Skin of body (tissue), 1 donor: ENCODE measurements at regions not wholly inside any gene's neighbourhood (a gene's known extent, or its start where the extent isn't known, plus 50 kb on each side); places are given as distances from the start of the nearest gene placed in this dataset.
"Not testable (repeated sequence)": the region's sequence is repeated elsewhere in the genome, so short reads cannot be mapped to it uniquely, and the experiment has no call there.

Source experiments
- DNase-seq: peaks from one replicate; lab custom pipeline; 2025; lab: John Stamatoyannopoulos, UW

GRCh38 chr16:13336907-13337881 lies 435.8 kb downstream of the SHISA9 start:
- not testable (repeated sequence) for DNase-seq

GRCh38 chr16:13338044-13338443 lies 436.6 kb downstream of the SHISA9 start:
- no peak for DNase-seq

- no peak for DNase-seq
Measured at GRCh38 chr16:13342675-13343074, 441.3 kb downstream of the SHISA9 start.

GRCh38 chr16:13344001-13344400 lies 442.6 kb downstream of the SHISA9 start:
- DNase-seq = no peak

GRCh38 chr16:13348416-13348815 lies 447.0 kb downstream of the SHISA9 start:
- no peak for DNase-seq

- DNase-seq = no peak
Measured at GRCh38 chr16:13350000-13350399, 448.6 kb downstream of the SHISA9 start.

- no peak for DNase-seq
Measured at GRCh38 chr16:13351181-13351580, 449.8 kb downstream of the SHISA9 start.

GRCh38 chr16:13351601-13352217 lies 450.3 kb downstream of the SHISA9 start:
- no peak for DNase-seq

GRCh38 chr16:13352796-13353195 lies 451.4 kb downstream of the SHISA9 start:
- not testable (repeated sequence) for DNase-seq

- not testable (repeated sequence) for DNase-seq
Measured at GRCh38 chr16:13357842-13358241, 456.4 kb downstream of the SHISA9 start.

GRCh38 chr16:13359835-13360234 lies 458.4 kb downstream of the SHISA9 start:
- DNase-seq = no peak

- no peak for DNase-seq
Measured at GRCh38 chr16:13372421-13372820, 471.0 kb downstream of the SHISA9 start.

- DNase-seq = no peak
Measured at GRCh38 chr16:13376174-13376573, 474.8 kb downstream of the SHISA9 start.

- DNase-seq = no peak
Measured at GRCh38 chr16:13377143-13377542, 475.7 kb downstream of the SHISA9 start.

- no peak for DNase-seq
Measured at GRCh38 chr16:13378151-13378550, 476.8 kb downstream of the SHISA9 start.

- DNase-seq = no peak
Measured at GRCh38 chr16:13379266-13379665, 477.9 kb downstream of the SHISA9 start.

GRCh38 chr16:13385156-13386040 lies 484.0 kb downstream of the SHISA9 start:
- not testable (repeated sequence) for DNase-seq

GRCh38 chr16:13390093-13390985 lies 488.9 kb downstream of the SHISA9 start:
- DNase-seq = no peak

- no peak for DNase-seq
Measured at GRCh38 chr16:13390986-13391305, 489.5 kb downstream of the SHISA9 start.

GRCh38 chr16:13391337-13391736 lies 489.9 kb downstream of the SHISA9 start:
- DNase-seq = no peak

- DNase-seq = no peak
Measured at GRCh38 chr16:13392341-13392740, 490.9 kb downstream of the SHISA9 start.
